Kidney (tissue), 13 donors: ENCODE measurements at regions not wholly inside any gene's neighbourhood (a gene's known extent, or its start where the extent isn't known, plus 50 kb on each side); places are given as distances from the start of the nearest gene placed in this dataset.

Source experiments
- DNase-seq, 5 donors: peaks; one replicate each; pipeline ENCODE4 v3.0.0-alpha.2; 2013 to 2020
- FAIRE-seq: peaks from 2 replicates; lab custom pipeline; 2012; peaks lifted over from hg19 to GRCh38; lab: Jason Lieb, UNC
- H3K27ac ChIP-seq, 2 donors: one replicate each; pipeline ENCODE4 v1.7.0; 2013; ENCODE audit warnings: low read depth in 2 of 2, low read length in 2 of 2, inconsistent platforms in 1 of 2
- H3K27me3 ChIP-seq: one replicate; pipeline ENCODE4 v1.7.1; 2013; ENCODE audit warnings: low read length, inconsistent platforms; ENCODE audit not compliant: control insufficient read depth, insufficient read depth
- H3K36me3 ChIP-seq, 3 donors: one replicate each; pipeline versions ENCODE4 v1.7.0 to v1.7.1; 2013; ENCODE audit warnings: low read length in 3 of 3, control low read depth in 1 of 3, inconsistent platforms in 1 of 3; ENCODE audit not compliant: insufficient read depth in 3 of 3, control insufficient read depth in 2 of 3
- H3K4me1 ChIP-seq, 3 donors: one replicate each; pipeline versions ENCODE4 v1.7.0 to v1.7.1; 2013; ENCODE audit warnings: low read length in 3 of 3, inconsistent platforms in 1 of 3, low read depth in 1 of 3; ENCODE audit not compliant: control insufficient read depth in 2 of 3, insufficient read depth in 2 of 3
- H3K4me3 ChIP-seq, 3 donors: one replicate each; pipeline versions ENCODE4 v1.7.0 to v1.8.1; 2013; ENCODE audit warnings: low read length in 3 of 3, control low read depth in 1 of 3, inconsistent platforms in 1 of 3
- H3K9ac ChIP-seq, 3 donors: one replicate each; pipeline versions ENCODE4 v1.7.0 to v1.7.1; 2013; ENCODE audit warnings: low read length in 3 of 3, control low read depth in 1 of 3, inconsistent platforms in 1 of 3
- H3K9me3 ChIP-seq, 3 donors: one replicate each; pipeline versions ENCODE4 v1.7.0 to v1.7.1; 2013; ENCODE audit warnings: low read length in 3 of 3, control low read depth in 1 of 3, inconsistent platforms in 1 of 3; ENCODE audit not compliant: control insufficient read depth in 2 of 3, insufficient read depth in 1 of 3
- CTCF ChIP-seq: IDR thresholded peaks from 3 replicates; pipeline ENCODE4 v1.5.1; 2012; ENCODE audit warnings: mild to moderate bottlenecking, moderate library complexity, borderline replicate concordance; ENCODE audit not compliant: insufficient read depth; ENCODE audit errors: extremely low read depth
- intact Hi-C: fragments of 100-400 bp; cut with DNase I; formaldehyde crosslinking; loops from one replicate; pipeline ENCODE4 v1.11.1; 2022
- donor health status: control.
- donor health status: control.
- donor health status: control.
- donor health status: control.
- donor health status: control.
- donor health status: DM: yes; HTN: yes; CAD: no.
- donor health status: Normal renal cell carcinoma (clear cell type).

- H3K4me3 ChIP-seq = no peak overlapping the region
- no peak for TF ChIP-seq CTCF
- intact Hi-C loops = no loop called here
- H3K27ac ChIP-seq = no peak overlapping the region
- H3K4me1 ChIP-seq = no peaks in the 10 kb centered on the region
- no peak overlapping the region for H3K9ac ChIP-seq
- H3K36me3 ChIP-seq = no peaks in the 10 kb centered on the region
- peaks cover 0 to 4% (median 0%) of the 10 kb centered on the region in 3 donors for H3K9me3 ChIP-seq
- no peak for DNase-seq
- FAIRE-seq = no peak
- no peaks in the 10 kb centered on the region for H3K27me3 ChIP-seq
Measured at GRCh38 chr20:16201191-16201590, 372.1 kb downstream of the KIF16B start.

DNA sequence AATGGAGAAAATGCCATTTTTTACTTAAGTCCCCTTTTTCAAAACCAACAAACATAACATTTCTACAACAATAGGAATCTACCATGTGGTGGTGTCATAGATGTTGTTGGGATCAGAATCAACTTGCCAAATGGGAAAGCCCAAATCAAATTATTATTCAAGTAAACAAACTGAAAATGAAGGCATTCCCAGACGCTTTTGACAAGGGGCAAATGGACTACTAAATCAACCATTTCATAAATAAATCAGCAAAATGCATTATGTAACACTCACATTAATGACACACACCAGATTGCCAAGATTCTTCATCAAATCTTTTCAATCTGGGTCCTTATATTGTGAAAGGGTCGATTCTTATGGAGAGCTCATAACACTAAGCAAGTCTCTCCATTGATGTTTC lies 375.6 kb downstream of the KIF16B start:
- Histone ChIP-seq H3K36me3 (no peaks in the 10 kb centered on the region), H3K27ac (no peak overlapping the region), H3K9ac (no peak overlapping the region), H3K27me3 (no peaks in the 10 kb centered on the region), H3K4me1 (no peaks in the 10 kb centered on the region), H3K4me3 (no peak overlapping the region), H3K9me3 (peaks cover 0 to 4% (median 0%) of the 10 kb centered on the region in 3 donors)
- FAIRE-seq (no peak), DNase-seq (no peak)
- intact Hi-C loops = no loop called here
- TF ChIP-seq CTCF = no peak

DNA sequence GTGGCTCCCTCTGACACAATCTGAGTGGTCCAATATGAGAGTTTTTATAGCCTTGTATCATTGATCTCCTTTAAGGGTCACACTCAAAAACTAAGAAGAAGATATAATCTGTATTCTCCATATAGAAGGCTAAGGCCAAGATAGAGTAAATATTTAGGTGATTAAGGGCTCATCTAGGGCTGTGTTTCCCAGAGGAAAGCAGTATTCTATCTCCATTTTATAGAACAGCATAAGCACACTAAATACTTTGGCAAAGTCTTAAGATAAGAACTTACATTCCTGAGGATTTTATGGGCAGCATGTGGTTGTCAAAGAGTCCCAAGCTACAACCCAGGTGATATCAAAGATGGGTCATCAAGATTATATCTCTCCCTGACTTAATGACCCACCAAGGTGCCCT lies 377.6 kb downstream of the KIF16B start:
- Histone ChIP-seq H3K27me3 (no peaks in the 10 kb centered on the region), H3K36me3 (no peaks in the 10 kb centered on the region), H3K4me3 (no peak overlapping the region), H3K9me3 (peaks cover 0 to 4% (median 0%) of the 10 kb centered on the region in 3 donors), H3K9ac (no peak overlapping the region), H3K27ac (no peak overlapping the region), H3K4me1 (no peaks in the 10 kb centered on the region)
- FAIRE-seq = no peak
- no peak for TF ChIP-seq CTCF
- no peak for DNase-seq
- intact Hi-C loops = no loop called here
